H7 (cell line): ENCODE measurements at regions not wholly inside any gene's neighbourhood (a gene's known extent, or its start where the extent isn't known, plus 50 kb on each side); places are given as distances from the start of the nearest gene placed in this dataset.
"Not testable (repeated sequence)": the region's sequence is repeated elsewhere in the genome, so short reads cannot be mapped to it uniquely, and the experiment has no call there.

Experiments
- DNase-seq: peaks from one replicate; pipeline ENCODE4 v3.0.0; 2012
- H3K27me3 ChIP-seq: 2 replicates; pipeline ENCODE4 v1.6.0; 2011; ENCODE audit warnings: mild to moderate bottlenecking, low read length; ENCODE audit not compliant: control insufficient read depth, insufficient read depth
- H3K36me3 ChIP-seq: replicated peaks from 2 replicates; pipeline ENCODE4 v1.5.1; 2011; ENCODE audit warnings: low read length; ENCODE audit not compliant: control insufficient read depth, insufficient read depth
- H3K4me3 ChIP-seq: 2 replicates; pipeline ENCODE4 v1.5.1; 2011; ENCODE audit warnings: low read depth, mild to moderate bottlenecking, control low read depth, low read length, moderate library complexity; ENCODE audit not compliant: insufficient read depth

GRCh38 chr16:86347090-86347489 lies 163.2 kb upstream of the FOXF1 start:
- DNase-seq: no peak
- Histone ChIP-seq H3K4me3 (no peak overlapping the region), H3K27me3 (no peaks in the 10 kb centered on the region; the same call in 1 of the 2 replicates), H3K36me3 (no peaks in the 10 kb centered on the region)

GRCh38 chr16:86347916-86348555 lies 162.3 kb upstream of the FOXF1 start:
- H3K27me3 ChIP-seq: no peaks in the 10 kb centered on the region; the same call in 1 of the 2 replicates
- no peak overlapping the region for H3K4me3 ChIP-seq
- no peak for DNase-seq
- no peaks in the 10 kb centered on the region for H3K36me3 ChIP-seq

- no peaks in the 10 kb centered on the region for H3K36me3 ChIP-seq
- DNase-seq: no peak
- no peaks in the 10 kb centered on the region for H3K27me3 ChIP-seq
- H3K4me3 ChIP-seq: no peak overlapping the region
These were observed 160.9 kb upstream of the FOXF1 start for GRCh38 chr16:86349338-86349900.

GRCh38 chr16:86350289-86350688 lies 160.0 kb upstream of the FOXF1 start:
- H3K36me3 ChIP-seq: no peaks in the 10 kb centered on the region
- no peak overlapping the region for H3K4me3 ChIP-seq
- DNase-seq: no peak
- H3K27me3 ChIP-seq: no peaks in the 10 kb centered on the region

- Histone ChIP-seq H3K4me3 (no peak overlapping the region), H3K36me3 (no peaks in the 10 kb centered on the region), H3K27me3 (no peaks in the 10 kb centered on the region)
- DNase-seq: no peak
These were observed 159.1 kb upstream of the FOXF1 start for GRCh38 chr16:86351041-86351784.

GRCh38 chr16:86351785-86352139 lies 158.6 kb upstream of the FOXF1 start:
- not testable (repeated sequence) for H3K4me3 ChIP-seq, H3K36me3 ChIP-seq, H3K27me3 ChIP-seq, DNase-seq

- Histone ChIP-seq H3K27me3 (no peaks in the 10 kb centered on the region), H3K36me3 (no peaks in the 10 kb centered on the region), H3K4me3 (no peak overlapping the region)
- no peak for DNase-seq
These were observed 157.2 kb upstream of the FOXF1 start for GRCh38 chr16:86353148-86353547.

GRCh38 chr16:86353948-86354347 lies 156.4 kb upstream of the FOXF1 start:
- Histone ChIP-seq H3K36me3 (no peaks in the 10 kb centered on the region), H3K27me3 (no peaks in the 10 kb centered on the region), H3K4me3 (no peak overlapping the region)
- no peak for DNase-seq

- Histone ChIP-seq H3K4me3 (no peak overlapping the region), H3K27me3 (no peaks in the 10 kb centered on the region), H3K36me3 (no peaks in the 10 kb centered on the region)
- no peak for DNase-seq
These were observed 155.4 kb upstream of the FOXF1 start for GRCh38 chr16:86354641-86355513.

- DNase-seq: no peak
- Histone ChIP-seq H3K36me3 (no peaks in the 10 kb centered on the region), H3K4me3 (no peak overlapping the region), H3K27me3 (no peaks in the 10 kb centered on the region)
These were observed 154.8 kb upstream of the FOXF1 start for GRCh38 chr16:86355531-86355930.

- Histone ChIP-seq H3K27me3 (no peaks in the 10 kb centered on the region), H3K36me3 (no peaks in the 10 kb centered on the region), H3K4me3 (no peak overlapping the region)
- DNase-seq: no peak
These were observed 154.4 kb upstream of the FOXF1 start for GRCh38 chr16:86355951-86356350.

GRCh38 chr16:86356804-86357203 lies 153.5 kb upstream of the FOXF1 start:
- H3K4me3 ChIP-seq: no peak overlapping the region
- DNase-seq: no peak
- no peaks in the 10 kb centered on the region for H3K27me3 ChIP-seq
- H3K36me3 ChIP-seq: no peaks in the 10 kb centered on the region

GRCh38 chr16:86357303-86357702 lies 153.0 kb upstream of the FOXF1 start:
- Histone ChIP-seq H3K27me3 (no peaks in the 10 kb centered on the region), H3K4me3 (no peak overlapping the region), H3K36me3 (no peaks in the 10 kb centered on the region)
- no peak for DNase-seq

GRCh38 chr16:86357950-86358349 lies 152.4 kb upstream of the FOXF1 start:
- no peaks in the 10 kb centered on the region for H3K36me3 ChIP-seq
- H3K4me3 ChIP-seq: no peak overlapping the region
- no peak for DNase-seq
- H3K27me3 ChIP-seq: no peaks in the 10 kb centered on the region
